GM21360 (cell line): ENCODE measurements at regions not wholly inside any gene's neighbourhood (a gene's known extent, or its start where the extent isn't known, plus 50 kb on each side); places are given as distances from the start of the nearest gene placed in this dataset.

Source experiments
- ATAC-seq: cut with Tn5 transposase; IDR thresholded peaks from one replicate; pipeline ENCODE4 v1.9.1; 2021; ENCODE audit warnings: mild to moderate bottlenecking, moderate library complexity; ENCODE audit not compliant: unreplicated experiment

DNA sequence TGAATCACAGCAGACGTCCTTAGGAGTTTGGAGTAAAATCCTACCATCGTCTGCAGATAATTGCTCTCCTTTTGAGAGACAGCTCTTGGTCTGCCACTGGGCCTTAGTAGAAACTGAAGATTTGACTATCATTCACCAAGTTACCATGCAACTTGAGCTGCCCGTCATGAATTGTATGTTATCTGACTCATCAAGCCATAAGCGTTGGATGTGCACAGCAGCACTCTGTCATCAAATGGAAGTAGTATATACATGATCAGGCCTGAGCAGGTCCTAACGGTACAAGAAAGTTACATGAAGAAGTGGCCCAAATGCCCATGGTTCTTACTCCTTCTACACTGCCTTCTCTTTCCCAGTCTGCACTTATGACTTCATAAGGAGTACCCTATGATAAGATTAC lies 317.8 kb downstream of the GPATCH2 start:
- ATAC-seq: no peak

DNA sequence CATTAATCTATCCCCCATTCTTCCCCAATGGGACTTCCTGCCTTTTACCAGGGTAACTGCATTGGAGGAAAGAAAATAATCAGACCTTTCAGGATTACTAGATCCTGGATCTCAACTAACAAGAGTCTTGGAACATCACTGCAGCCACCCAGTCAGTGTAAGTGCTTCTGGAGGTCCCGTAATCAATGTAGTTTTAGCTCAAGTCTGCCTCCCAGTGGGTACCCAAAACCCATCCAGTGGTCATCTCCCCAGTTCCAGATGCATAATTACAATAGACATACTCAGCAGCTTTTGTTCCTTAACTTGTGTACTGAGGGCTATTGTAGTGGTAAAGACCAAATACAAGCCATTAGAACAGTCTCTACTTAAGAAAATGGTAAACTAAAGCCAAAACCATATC lies 319.1 kb downstream of the GPATCH2 start:
- ATAC-seq: no peak

DNA sequence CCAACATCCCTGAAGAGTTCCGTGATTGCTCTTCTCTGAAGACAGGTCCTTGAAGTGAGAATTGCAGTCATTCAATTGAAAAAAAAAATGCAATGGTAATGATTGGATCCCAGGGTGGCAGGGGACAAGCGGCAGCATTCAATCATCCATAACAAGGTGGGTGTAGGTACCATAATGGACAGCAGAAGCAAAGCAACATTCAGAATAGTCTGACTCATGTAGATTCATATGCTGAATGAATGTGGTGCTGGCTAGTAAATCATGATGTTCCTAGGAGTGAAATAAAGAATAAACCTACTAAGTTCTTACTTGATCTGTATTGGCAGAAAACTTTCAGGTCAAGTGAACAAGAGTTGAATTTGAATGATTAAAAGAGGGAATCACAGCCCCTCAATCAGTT lies 319.6 kb downstream of the GPATCH2 start:
- no peak for ATAC-seq

DNA sequence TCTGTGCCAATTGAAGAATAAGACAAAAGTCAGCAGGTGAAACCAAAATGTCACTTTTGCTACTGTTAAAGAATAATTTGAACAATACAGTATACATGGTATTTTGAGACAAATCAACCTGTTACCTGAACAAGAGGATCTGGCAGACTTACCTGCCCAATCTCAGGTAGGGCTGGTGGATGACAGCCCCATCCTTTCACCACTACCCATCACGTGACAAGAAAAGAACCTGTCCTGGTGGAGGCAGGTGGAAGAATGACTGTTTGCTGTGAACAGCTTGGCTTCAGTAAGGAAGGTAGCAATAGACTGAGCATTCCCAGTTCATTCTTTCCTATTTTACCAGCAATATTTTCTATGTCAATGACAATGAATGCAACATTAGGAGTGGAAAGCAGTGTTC lies 349.6 kb downstream of the GPATCH2 start:
- no peak for ATAC-seq

DNA sequence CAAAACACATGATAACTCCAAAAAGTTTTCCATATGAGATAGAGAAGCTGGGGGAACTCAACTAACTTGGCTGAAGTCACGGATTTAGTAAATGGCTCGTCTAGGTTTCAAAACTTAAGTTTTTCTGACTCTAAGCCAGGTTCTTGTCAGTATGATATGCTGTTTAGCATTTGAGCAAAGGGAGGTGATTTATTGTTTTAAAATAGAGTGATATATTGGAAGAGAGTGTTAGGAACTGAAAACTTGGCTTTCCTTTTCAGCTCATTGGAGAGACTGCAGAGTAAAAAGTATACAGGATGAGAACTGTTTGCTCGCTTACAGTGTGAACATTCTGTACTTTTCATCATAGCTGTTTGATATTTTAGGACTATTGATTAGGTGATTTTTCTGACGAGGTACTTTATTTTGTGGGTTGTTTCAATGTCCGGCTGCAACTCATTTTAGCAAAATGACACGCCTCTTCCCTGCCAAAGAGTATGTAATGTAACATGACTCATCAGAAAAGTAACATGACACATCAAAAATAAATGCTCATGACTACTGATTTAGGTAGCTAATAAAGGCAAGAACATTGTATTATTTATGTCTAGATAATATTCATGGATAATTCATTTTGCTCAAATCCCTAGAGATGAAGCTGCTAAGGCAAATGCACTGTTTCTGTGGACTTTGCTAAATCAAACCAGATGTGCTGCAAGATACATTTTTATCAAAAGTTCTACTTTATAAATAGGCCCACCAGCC lies 355.1 kb downstream of the GPATCH2 start:
- ATAC-seq: no peak

DNA sequence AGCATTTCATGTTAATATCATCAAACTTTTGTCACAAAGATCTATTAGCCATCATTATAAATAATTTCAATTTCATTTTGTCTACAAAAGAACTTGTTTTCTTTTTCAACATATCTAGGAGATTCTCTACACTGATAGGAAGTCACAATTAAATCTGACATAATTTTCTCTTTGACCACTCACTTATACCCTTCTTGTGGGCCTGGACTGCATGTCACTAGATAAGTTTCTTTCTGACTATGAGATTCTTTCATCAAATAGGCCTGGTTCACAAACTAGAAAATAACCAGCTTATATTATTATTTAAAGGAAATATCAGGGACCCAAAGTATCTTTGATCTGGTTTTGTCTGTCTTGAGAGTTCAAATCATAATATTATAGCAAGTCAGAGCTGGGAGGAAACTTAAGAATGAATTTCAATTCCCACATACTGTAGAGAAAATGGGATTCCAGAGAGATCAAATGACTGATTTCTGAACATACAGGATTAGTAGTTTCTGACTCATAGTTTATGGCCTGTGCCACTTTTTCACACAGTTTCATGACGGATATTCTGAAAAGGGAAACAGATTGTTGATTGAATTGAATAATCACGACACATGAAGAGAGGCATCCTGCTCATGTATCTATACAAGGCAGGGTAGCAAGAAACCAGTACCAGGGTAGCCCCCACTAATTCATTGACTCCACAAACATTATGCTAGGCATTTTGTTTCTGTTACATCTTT lies 355.8 kb downstream of the GPATCH2 start:
- no peak for ATAC-seq

DNA sequence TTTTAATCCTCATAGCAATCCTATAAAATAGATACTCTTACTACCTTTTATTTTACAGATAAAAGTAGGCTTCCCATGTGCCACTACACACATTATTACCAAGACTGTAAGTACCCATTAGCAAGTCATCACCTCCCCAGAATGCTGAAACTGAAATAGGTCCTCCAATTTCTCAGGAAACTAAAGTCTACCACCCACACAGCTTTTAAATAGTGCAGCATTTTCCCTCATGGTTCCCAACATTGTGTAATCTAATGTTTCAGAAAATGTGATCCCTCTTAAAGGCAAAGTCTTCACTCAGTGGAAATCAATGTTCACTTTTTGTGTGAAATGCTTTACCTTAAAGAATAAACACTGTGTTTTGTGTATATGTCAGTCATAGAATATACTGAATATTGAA lies 356.5 kb downstream of the GPATCH2 start:
- ATAC-seq: no peak

DNA sequence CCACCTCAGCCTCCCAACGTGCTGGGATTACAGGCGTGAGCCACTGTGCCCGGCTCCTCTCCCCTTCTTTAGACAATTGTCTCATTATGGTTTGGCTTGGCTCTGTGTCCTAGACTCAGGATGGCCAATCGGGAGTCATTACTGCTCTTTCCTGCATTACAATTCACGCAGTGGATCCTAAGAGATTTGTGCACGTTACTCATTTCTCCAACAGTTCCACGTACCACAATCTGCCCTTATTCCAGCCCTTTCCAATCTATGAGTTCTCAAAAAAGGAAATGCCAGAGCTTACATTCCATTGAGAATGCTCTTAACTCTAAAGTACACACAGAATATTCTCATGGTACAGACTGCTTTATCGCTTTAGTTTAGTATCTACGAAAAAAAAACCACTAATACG lies 357.0 kb downstream of the GPATCH2 start:
- no peak for ATAC-seq

DNA sequence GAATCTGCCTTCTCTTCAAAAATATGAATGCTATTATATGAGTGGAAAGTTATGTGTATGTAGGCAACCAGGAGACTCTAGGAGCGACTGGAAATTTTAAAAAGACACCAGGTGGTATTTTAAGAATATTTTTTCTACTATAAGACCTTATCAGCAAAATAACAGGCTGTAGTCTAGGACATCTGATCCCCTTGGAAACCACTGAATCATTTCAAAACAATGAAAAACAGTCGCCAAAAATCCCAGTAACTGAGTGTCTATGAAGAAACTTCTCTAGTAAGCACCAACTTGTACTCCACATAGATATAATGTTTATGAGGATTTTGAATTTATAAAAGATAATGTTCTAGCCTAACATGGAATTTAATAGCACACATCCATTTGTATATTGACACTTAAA lies 358.5 kb downstream of the GPATCH2 start:
- ATAC-seq: no peak

DNA sequence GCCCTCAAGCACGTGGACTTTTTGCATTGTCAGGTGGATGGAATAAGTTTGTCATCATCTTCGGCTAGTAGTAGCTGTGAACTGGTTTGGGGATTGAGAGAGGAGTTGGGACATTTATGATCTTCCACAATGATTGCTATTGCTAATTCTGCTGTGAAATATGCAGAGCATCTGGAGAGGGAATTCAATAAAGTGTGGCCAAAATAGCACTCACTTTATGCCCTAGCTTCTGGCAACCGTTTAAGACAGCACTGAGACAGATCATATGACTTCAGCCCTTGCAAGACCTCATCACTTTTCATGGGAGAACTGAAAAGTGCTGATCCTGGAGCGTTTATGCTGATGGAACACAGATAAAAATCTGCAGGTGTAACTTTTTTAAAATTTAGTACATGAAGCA lies 360.8 kb downstream of the GPATCH2 start:
- no peak for ATAC-seq

DNA sequence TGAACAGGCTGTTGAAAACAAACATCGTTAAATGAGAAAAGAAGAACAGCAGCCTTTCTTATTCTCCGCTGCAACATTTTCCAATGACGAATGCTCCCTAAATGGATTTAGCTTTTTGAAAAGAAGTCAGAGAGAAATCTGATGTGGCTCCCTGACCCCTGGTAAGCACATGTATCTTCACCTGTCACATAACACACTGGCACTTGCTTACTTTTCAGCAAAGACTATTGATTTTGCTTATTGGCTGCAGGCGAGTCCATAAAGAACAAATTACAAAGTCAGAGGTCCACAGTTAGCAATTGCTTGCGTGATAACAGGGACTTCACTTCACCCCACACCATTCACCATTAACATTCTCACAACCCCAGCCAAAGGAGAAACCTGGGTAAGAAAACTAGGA lies 362.8 kb downstream of the GPATCH2 start:
- no peak for ATAC-seq

DNA sequence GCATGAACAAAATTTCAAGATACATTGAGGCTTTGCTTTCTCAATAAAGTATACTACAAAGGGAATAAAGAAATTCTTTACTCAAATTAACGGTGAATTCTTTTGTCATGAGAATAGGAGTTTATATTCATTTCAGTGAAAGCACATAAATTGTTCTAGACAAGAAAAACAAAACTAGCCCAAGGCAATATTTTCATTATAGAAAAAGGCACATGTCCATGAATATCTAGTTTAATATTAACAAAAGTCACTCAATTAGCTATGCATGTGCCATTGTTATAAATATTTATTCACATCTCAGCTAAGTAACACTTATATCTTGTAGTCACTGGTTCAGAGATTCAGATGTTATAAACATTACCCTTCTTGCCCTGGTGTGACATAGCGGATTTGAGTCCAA lies 369.3 kb downstream of the GPATCH2 start:
- no peak for ATAC-seq

DNA sequence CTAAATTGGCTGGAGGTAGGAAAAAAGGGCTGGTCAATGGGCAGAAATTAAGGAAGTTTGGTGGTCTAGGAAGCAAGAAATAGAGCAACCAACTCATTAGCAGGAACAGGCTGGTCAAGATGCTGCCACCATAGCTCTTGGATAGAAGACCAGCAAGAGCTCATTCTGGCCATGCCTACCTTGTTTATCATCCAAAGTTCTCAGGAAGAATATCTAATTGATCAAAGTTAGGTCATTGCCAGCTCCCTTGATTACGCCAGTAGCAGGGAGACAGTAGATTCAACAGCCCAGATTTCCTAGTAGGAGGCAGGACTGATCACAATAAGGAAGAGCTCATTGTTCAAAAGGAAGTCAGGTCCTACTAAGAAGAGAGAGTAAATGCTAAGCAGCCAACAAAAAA lies 370.2 kb downstream of the GPATCH2 start:
- ATAC-seq: no peak

DNA sequence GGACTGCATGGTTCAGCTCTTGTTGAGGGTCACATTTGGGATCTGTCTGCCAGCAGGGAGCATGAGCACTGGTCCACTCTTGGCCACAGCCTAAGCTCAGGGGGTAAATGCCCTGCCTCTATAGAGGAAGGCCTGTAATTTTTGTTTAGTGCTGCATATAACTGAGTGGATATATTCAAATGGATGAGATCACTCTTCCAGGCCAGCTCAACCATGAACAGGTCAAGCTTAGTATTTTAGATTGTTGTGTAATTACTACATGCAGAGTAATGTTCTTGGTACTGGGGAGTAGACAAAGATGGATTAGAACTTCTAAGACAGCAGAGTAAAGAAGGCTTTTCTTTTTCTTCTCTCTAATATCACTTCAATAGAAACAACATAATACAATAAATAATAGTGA lies 376.9 kb downstream of the GPATCH2 start:
- no peak for ATAC-seq

DNA sequence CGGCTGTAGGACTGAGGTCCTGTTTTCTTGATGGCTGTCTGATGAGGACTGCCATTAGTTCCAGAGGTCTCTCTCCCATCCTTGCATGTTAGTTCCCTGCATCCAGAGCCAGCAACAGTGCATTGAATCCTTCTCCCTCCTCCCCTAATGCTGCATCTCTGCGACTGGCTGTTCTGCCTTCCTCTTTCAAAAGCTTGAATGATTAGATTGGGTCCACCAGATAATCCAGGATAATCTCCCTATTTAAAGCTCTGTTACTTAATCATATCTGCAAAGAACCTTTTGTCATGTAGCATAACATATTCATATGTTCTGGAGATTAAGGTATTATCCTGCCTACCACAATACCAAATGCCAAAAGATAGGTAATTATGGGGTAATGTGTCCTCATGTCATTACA lies 377.5 kb downstream of the GPATCH2 start:
- no peak for ATAC-seq

DNA sequence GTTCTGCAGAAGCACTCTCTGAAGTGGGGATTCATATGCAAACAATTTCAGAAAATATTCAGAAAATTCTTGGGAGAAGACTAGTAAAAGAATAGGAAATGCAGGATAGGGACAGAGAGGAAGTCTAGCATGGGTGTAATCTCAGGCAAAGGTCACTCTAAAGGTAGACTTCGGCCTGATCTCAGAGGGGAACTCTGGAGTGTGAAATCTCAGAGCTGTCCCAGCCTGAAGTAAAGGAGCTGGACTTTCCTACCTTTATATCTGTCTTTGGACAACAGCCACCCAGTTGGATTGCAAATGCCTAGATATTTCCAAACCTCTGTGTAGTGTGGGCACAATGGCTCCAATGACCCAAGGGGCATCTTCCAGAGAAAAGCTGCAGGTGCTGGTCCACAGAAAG lies 379.8 kb downstream of the GPATCH2 start:
- ATAC-seq: no peak

DNA sequence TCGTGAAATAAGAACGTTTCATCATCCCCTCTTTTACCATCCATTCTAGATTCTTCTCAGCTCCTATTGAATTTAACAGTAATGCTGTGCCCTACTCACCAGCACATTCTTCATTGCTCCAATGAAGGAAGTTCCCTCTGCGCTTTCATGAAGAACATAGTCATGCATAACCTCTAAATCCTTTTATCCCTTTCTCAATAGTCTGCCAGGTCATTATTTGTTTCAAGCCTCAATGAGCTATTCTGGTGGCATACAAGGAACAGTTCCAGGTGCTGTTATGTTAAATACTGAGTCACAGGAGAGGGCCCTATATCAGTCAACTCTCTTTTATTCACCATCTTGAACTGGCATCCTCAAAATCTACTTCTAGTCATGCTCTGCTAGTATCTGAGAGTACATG lies 381.0 kb downstream of the GPATCH2 start:
- ATAC-seq: no peak

DNA sequence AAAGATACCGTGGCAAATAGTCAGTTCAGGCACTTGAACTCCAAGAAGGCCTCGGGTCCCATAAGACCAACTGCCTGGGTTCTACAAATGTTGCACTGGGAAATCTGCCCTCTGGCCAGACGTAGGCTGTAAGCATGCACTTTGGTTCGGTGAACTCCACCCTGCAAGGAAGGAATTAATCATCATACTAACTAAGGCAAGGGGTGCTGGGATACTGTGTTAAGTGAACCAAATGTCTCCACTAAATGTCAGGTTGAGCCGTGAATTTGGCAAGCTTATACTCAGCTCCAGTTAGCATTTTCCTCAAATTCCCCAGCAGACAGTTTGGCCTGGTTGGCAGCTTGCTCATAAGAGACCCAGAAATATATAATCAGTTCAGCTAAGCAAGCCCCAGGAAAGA lies 385.9 kb downstream of the GPATCH2 start:
- ATAC-seq: no peak

DNA sequence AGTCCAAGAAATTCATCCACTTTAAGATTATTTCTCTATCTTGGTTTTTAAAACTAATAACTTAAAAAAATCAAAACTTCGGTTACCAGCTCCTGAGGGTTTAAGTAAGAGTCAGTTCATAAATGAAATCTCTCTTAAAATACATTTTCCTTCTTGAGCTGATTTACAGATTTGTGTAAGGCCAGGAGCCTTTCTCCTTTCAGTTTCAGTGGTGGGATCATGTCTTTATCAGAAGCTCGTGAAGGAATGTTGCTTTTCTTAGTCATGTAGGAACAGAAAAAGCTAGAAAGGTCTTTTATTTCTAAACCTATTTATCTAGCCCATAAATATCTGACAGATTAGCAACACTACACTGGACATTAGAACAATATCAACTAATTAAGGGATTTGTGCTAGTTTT lies 390.2 kb downstream of the GPATCH2 start:
- no peak for ATAC-seq

DNA sequence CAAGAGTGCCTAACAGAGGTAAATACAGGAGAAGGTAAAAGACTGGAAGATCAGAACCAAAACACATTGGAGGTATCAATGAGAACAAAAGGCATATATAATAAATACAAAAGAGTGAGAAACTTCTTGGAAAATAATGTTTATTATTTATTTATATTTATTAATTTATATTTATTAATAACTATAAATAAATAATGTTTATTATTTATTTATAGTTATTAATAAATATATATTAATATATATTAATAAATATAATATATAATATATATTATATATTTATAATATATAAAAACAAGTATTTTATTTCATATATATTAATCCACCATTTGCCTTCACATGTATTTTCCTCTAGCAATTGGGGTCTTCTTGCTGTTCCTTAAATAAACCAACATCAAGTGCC lies 391.9 kb downstream of the GPATCH2 start:
- ATAC-seq: no peak

DNA sequence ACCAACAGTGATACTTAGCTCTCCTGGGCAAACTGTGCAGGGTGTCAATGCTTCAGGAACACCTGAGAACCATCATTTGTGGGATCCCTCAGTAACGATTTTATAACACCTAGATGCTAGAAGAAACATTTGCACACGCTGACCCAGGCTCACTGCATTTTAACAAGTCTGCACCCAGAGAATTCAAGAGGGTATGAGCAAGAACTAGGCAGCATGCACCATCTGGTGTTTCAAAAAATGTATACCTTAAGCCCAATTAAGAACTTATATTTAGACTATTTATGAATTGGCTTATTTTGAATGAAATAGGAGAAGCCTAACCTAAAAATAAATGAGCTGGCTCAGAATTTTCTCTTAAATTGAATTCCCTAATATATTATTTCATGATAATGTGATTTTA lies 400.5 kb downstream of the GPATCH2 start:
- no peak for ATAC-seq

DNA sequence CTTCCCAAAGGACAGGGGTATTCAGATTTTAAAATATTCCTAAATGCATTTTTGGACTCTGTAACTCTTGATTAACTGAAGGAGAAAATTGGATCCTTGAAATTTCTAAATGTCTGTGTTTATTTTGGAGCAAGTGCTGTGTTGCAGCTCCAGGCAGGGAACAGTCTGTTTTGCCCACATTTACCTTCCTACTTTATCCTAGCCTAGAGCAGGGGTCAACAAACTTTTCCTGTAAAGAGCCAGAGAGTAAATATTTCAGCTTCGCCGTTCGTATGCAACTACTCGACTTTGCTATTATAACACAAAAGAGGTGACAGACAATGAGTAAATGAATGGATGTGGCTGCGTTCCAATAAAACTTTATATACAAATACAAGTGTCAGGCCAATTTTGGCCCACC lies 402.2 kb downstream of the GPATCH2 start:
- ATAC-seq: no peak

DNA sequence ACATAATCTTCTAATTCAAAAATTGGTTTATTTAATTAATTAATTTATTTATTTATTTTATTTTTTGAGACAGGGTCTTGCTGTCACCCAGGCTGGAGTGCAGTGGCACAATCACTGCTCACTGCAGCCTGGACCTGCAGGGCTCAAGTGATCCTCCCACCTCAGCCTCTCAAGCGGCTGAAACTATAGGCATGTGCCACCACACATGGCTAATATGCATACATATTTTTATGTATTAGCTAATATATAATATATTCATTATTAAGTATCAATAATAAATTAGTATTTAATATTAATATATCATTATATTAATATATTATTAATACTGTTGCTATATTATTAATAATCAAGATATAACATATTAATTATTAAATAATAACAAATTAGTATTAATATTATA lies 406.7 kb downstream of the GPATCH2 start:
- ATAC-seq: no peak
